Hindlimb muscle (tissue), 1 donor: ENCODE measurements at regions not wholly inside any gene's neighbourhood (a gene's known extent, or its start where the extent isn't known, plus 50 kb on each side); places are given as distances from the start of the nearest gene placed in this dataset.

Source experiments
- DNase-seq: peaks from one replicate; pipeline ENCODE4 v3.0.0-alpha.2; 2013

DNA sequence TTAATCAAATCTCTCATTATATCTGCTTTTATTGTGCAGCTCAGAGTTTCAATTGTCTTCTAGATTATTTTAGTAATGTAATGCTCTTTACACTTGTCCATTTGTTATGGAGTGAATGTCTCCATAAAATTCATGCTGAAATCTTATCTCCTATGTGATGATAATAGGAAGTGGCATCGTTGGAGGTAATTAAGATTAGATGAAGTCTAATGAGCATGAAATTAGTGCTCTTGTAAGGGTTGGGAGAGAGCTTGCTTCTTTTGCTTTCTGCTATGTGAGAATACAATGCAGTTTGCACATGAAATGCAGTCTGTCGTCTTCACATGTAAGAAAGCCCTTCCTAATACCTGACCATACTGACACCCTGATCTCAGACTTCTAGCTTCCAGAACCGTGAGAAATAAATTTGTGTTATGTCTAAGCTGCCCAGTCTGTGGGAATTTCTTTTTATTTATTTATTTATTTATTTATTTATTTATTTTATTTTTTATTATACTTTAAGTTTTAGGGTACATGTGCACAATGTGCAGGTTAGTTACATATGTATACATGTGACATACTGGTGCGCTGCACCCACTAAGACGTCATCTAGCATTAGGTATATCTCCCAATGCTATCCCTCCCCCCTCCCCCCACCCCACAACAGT is 1399.2 kb upstream of the CDH6 start:
- no peak for DNase-seq

DNA sequence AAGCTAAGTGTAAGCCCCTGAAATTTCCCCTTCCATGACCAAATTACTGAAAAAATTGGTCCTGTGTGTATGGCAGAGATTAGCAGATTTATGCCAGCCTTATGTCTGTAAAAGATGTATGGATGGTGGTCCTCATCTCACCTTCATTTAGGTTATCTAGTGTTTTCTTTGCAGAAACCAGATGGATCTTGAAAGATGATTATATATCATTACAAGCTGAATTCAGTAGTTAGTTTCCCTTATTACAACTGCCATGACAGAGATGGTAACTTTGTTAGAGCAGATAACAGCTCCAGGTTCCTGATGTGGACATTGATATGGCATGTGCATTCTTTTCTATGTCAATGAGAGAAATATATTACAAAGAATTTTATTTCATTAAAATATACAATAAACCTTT is 1403.2 kb upstream of the CDH6 start:
- DNase-seq = no peak

GRCh38 chr5:29780401-29780800 is 1413.1 kb upstream of the CDH6 start:
- DNase-seq = no peak

DNA sequence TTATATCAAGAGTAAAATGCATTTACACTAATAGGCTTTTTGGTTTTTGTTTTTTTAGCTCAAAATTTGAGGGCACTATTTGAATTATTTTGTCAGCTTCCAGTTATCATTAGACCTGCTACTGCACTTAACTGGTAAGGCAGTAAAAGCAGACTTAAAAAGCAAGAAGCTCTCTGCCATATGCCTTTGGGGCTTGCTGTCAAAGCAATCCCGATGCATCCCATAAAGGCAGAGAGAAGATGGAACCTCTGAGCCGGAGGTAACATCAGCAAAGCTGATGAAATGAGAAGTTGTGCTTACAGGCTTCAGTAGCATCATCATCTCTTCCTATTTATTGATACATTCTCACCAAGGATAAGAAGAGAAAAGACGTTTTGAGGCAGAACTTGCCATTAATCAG is 1414.3 kb upstream of the CDH6 start:
- no peak for DNase-seq

DNA sequence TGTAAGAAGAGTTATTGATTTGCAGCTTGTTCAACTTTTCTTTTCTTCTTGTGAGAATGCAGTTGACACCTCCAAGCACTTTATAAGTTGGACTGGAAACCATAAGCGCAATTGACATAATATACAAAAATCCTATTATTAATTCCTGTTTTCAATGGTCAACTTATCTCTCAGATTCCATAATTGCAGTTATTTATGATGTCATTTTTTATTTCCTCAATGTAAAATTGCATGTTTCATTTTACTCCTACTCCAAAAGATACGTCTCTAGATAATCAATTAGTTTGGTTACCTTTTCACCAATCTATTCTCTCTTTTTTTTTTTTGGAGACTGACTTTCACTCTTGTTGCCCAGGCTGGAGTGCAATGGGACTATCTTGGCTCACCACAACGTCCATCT is 1416.1 kb upstream of the CDH6 start:
- DNase-seq = no peak

DNA sequence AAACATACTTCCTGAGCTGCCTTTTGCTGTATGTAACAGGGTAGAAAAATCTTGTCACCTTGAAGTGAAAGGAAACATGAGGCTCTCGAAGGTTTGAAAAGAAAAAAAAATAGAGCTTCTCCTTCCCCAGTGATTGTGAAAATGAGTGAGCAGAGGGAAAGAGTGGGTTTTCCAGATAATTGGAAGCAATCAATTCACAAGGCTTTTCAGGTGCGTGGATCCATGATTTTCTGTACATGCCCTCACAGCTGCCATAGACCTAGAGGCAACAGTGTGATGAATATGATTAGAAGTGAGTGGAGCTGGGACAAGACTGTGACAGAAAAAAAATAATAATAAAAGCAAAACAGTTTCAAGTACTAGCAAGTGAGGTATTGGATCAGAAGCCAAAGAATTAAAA is 1422.5 kb upstream of the CDH6 start:
- no peak for DNase-seq

DNA sequence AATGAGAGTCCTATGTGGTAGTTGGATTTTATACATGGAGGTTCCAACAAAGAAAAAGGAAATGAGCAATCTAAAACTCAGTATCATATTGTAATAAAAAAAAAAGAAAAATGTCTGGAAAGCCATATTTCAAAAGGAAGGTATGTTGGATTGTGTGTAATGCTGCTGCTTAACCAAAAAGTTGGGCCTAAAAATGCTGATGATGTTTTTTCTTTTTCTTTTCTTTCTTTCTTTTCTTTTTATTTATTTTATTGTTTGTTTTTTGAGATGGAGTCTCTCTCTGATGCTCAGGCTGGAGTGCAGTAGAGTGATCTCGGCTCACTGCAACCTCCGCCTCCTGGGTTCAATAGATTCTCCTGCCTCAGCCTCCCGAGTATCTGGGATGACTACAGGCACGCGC is 1424.0 kb upstream of the CDH6 start:
- no peak for DNase-seq

- no peak for DNase-seq
Observed at GRCh38 chr5:29758986-29759421, 1434.5 kb upstream of the CDH6 start.

DNA sequence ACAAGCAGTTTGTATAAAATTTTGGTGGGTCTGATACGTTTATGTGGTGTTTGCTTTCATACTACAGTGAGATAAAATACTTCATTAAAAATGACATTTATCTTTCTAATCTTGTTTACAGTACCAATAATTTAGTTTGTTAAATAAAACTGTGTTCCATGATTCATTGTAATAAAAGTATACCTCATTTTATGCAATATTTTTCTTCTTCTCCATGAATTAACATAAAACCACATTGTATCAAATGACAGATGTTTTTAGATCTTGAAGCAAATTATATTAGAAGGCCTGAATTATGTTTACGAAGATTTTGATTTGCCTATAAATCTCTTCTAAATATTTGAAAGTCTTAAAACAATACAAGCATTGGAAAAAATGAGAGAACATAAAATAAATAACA is 1443.0 kb upstream of the CDH6 start:
- DNase-seq = no peak

DNA sequence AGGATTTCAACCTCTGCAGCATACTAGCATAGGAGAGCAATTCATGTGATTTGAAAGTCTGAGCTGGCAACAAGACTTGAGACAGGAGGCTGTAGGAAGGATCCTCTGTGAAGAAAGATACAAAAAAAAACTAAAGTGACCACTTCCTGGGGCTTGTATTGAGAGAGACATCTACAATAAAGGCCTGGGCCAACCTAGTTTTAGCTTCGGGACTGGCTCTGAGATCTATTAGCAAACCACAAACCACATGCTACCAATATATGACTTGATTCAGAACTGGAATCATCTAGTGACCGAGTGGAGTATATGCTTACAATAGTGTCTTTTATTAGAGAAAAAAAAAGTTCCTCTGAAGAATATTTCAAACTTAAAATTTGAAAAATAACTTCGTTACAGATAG is 1448.9 kb upstream of the CDH6 start:
- DNase-seq = no peak

DNA sequence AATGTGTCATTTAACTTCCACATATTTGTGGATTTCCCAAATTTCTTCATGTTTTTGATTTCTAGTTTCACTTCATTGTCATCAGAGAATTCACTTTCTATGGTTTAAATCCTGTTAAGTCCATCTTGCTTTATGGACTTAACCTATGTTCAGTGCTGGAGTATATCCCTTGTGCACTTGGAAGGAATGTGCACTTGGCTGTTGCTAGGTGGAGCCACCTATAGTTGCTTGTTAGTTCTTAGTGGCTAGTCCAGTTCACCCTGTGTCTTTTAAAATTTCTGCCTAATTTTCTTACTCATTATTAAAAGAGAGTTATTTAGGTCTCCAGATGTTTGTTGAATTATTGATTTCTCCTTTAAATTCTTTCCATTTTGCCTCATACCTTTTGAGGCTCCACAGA is 1472.5 kb upstream of the CDH6 start:
- no peak for DNase-seq

GRCh38 chr5:29719171-29719570 is 1474.3 kb upstream of the CDH6 start:
- no peak for DNase-seq

DNA sequence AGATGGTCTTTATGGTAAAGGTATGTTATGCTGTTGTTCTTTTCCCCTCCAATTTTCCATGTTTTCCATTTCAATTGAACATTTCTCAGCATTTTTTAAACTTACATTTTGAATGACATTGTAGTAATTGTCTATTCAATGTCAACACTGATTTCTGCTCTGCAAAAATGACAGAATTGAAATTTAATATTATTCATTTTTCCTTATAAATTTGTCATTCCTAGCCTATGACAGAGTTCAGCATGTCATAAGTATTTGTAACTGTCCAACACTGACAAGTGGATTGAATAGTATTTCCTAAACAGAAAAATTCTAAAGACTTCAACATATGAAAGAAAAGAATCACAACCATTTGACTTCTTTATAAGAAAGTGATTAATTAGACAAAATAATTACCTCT is 1478.3 kb upstream of the CDH6 start:
- DNase-seq = no peak

DNA sequence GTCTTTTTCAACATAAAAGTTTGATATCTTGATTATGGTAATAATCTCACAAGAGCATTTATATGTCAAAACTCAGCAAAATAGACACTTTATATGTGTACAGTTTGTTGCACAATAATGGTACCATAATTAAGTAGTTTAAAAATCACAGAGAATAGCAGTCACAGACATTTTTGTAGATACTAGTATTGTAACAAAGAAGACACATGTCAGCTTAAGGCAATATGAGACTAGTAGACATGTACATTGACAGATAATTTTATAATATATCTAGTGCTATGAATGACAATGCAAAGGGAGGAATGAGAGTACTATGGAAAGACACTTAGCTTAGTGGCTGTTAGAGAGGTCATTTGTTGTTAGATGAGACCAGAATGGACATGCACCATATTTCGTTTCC is 1490.6 kb upstream of the CDH6 start:
- no peak for DNase-seq

GRCh38 chr5:29701600-29701999 is 1491.9 kb upstream of the CDH6 start:
- DNase-seq = no peak

GRCh38 chr5:29697785-29698414 is 1495.6 kb upstream of the CDH6 start:
- DNase-seq = no peak

DNA sequence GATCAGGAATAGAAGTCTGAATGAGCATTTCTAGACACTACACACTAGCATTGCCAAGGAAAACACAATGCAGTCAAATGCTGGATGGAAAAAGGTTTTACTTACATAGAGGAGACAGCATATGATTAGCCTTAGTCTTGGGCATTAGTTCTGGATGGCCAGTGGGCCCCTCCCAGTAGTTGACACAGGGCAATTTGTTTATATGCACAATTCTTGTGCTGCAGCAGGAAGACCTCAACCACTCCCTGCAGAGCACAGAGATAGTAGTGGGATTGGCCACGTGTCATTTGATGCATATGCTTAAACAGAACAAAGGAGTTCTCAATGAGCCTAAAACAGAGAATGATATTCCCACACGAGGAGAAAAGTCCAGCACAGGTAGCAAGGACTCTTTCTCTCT is 1496.2 kb upstream of the CDH6 start:
- no peak for DNase-seq

DNA sequence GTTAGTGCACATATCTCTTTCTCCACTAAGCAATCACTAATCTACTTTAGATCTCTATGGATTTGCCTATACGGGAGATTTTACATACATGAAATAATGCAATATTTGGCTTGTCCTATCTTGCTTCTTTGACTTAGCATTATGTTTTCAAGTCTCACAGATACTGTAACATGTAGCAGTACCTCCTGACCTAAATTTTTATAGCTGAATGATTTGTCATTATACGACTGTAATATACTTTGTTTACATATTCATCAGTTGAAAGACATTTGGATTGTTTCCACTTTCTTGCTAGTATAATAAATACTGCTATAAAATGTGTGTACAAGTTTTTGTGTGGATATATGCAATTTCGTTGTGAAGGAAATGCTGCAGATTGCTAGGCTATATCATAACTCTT is 1520.8 kb upstream of the CDH6 start:
- no peak for DNase-seq

GRCh38 chr5:29662876-29663275 is 1530.6 kb upstream of the CDH6 start:
- no peak for DNase-seq

DNA sequence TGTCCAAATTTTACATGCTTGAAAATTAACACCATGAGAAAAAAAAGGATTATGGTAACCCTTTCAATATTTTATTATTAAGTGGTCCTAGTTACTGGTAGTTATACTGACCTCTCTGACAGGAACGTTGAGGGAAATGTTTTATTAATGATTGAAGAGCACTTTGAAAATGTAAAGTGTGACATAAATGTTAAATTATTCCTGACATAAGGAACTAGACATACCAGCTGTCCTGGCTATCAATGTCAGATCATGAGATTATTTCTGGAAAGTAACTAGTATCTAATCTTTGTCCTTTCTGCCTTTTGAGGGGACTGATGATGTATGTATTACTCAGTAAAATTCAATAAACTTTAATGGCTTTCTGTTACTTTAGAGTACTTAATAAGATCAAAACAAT is 1538.5 kb upstream of the CDH6 start:
- no peak for DNase-seq

GRCh38 chr5:29649321-29649720 is 1544.2 kb upstream of the CDH6 start:
- no peak for DNase-seq

- no peak for DNase-seq
Observed at GRCh38 chr5:29642601-29643000, 1550.9 kb upstream of the CDH6 start.

- DNase-seq = no peak
Observed at GRCh38 chr5:29614206-29614605, 1579.3 kb upstream of the CDH6 start.

DNA sequence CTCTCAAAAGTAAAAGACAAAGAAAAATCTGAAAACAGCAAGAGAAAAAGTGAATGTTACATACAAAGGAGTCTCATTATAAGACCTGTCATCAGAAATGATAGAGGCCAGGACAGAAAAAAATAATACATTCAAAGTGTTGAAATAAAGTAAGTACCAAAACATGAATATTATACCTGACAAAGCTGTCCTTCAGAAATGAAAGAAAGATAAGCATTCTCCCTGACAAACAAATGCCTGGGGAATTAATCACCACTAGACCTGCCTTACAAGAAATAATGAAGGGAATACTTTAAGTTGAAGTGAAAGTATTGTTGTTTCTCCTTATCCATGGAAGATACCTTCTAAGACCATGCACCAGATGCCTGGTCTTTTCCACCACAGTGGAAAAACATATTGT is 1605.2 kb upstream of the CDH6 start:
- no peak for DNase-seq

DNA sequence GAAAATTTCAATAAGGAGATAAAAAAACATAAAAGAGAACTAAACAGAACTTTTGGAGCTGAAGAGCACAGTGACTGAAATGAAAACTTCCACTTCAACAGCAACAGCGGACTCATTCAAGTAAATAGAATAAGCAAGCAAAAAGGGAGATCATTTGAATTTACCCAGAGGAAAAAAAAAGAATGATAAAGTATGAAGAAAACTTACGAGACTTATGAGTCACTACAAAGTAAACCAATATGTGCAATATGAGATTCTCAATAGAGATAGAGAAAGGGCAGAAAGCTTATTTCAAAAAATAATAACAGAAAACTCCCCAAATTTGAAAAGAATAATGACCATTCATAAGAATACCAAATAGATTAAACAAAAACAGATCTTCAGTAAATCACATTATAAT is 1605.7 kb upstream of the CDH6 start:
- no peak for DNase-seq
